Smooth muscle cell (in vitro differentiated cells): ENCODE measurements at regions not wholly inside any gene's neighbourhood (a gene's known extent, or its start where the extent isn't known, plus 50 kb on each side); places are given as distances from the start of the nearest gene placed in this dataset.
A peak's percentile ranks its signal among the peaks of the same experiment; 100 is the strongest.

Source experiments
- DNase-seq: peaks from one replicate; lab custom pipeline; 2025; ENCODE audit not compliant: unreplicated experiment; lab: John Stamatoyannopoulos, UW
- H2AFZ ChIP-seq: fragments of 200-600 bp; sonication (generic); 2 replicates; pipeline ENCODE4 v1.6.0; 2016; ENCODE audit warnings: antibody characterized with exemption, low read depth, mild to moderate bottlenecking
- H3F3A ChIP-seq: fragments of 200-600 bp; sonication (generic); 2 replicates; pipeline ENCODE4 v1.6.0; 2017; ENCODE audit warnings: antibody characterized with exemption, low read depth
- H3K27ac ChIP-seq: fragments of 200-600 bp; sonication (generic); 2 replicates; pipeline ENCODE4 v1.5.1; 2016; ENCODE audit warnings: low read depth, mild to moderate bottlenecking
- H3K27me3 ChIP-seq: fragments of 200-600 bp; sonication (generic); 2 replicates; pipeline ENCODE4 v1.6.1; 2016; ENCODE audit warnings: low read depth, mild to moderate bottlenecking
- H3K36me3 ChIP-seq: fragments of 200-600 bp; sonication (generic); 2 replicates; pipeline ENCODE4 v1.5.1; 2016; ENCODE audit warnings: low read depth
- H3K4me1 ChIP-seq: fragments of 200-600 bp; sonication (generic); 2 replicates; pipeline ENCODE4 v1.5.1; 2016; ENCODE audit warnings: low read depth
- H3K4me2 ChIP-seq: fragments of 200-600 bp; sonication (generic); 2 replicates; pipeline ENCODE4 v1.6.0; 2016; ENCODE audit warnings: mild to moderate bottlenecking
- H3K4me3 ChIP-seq: fragments of 200-600 bp; sonication (generic); 2 replicates; pipeline ENCODE4 v1.5.1; 2016; ENCODE audit warnings: mild to moderate bottlenecking
- H3K79me2 ChIP-seq: fragments of 200-600 bp; sonication (generic); 2 replicates; pipeline ENCODE4 v1.6.0; 2016; ENCODE audit warnings: low read depth, mild to moderate bottlenecking
- H3K9ac ChIP-seq: fragments of 200-600 bp; sonication (generic); 2 replicates; pipeline ENCODE4 v1.6.0; 2016; ENCODE audit warnings: low read depth
- H3K9me3 ChIP-seq: fragments of 200-600 bp; sonication (generic); replicated peaks from 2 replicates; pipeline ENCODE4 v1.5.1; 2016; ENCODE audit warnings: low read depth
- H4K20me1 ChIP-seq: fragments of 200-600 bp; sonication (generic); 2 replicates; pipeline ENCODE4 v1.6.0; 2016; ENCODE audit warnings: low read depth
- CTCF ChIP-seq: fragments of 200-600 bp; sonication (generic); IDR thresholded peaks from 2 replicates; pipeline ENCODE4 v1.5.1; 2017; ENCODE audit warnings: borderline replicate concordance, mild to moderate bottlenecking, antibody characterized with exemption; ENCODE audit not compliant: insufficient read depth, poor library complexity, severe bottlenecking
- WGBS: methylation state at CpG from one replicate; pipeline ENCODE4 v1.1.7; 2016; ENCODE audit warnings: low lambda C conversion rate; 5-methylcytosine and 5-hydroxymethylcytosine counted together

DNA sequence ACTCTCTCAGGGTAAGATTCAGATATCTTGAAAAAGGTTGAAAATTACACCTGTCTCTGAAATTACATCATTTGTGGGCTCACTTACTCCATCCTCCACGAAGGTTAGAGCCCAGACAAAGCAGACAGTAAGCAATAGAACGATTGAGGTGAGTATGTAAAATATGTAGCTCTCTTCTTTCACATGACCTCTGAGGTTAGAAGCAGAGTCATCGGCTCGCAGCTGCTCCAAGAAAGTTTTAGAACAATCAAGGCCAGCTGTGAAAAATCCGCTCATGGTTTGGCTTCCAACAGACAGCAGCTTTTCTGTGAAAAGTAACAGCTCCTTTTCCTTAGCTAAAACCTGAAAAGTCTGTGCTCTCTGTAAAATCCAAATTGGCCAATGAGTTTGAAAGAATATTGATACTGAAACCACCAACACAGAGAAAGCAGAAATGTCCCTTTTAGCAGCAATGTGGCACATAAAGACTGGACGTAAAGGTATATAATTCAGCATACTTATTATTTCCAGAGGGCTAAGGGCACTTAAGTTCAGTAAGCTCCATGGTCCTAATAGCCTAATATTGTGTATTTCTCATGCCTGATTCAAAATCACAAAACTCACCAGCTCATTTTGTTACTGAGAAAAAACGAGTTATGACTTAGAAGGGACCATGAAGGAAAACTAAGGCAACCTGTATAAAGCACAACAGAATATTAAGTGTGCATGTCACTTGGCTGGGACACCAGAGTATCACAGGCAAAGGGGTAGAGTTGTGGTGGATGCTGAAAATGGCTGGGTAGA, 78.2 kb downstream of the FAM76B start:
- Histone ChIP-seq H3F3A (peaks cover 8% of the 10 kb centered on the region), H3K27me3 (no peaks in the 10 kb centered on the region), H3K9me3 (no peaks in the 10 kb centered on the region), H3K79me2 (no peaks in the 10 kb centered on the region), H3K36me3 (no peaks in the 10 kb centered on the region), H3K4me3 (no peak overlapping the region), H3K4me1 (peaks cover 17% of the 10 kb centered on the region), H3K9ac (no peak overlapping the region), H3K27ac (peak overlapping the region; percentile 30), H4K20me1 (no peaks in the 10 kb centered on the region), H3K4me2 (no peak overlapping the region), H2AFZ (no peak overlapping the region)
- DNase-seq: no peak
- no peak for TF ChIP-seq CTCF
- WGBS: 58% methylated on average over 7 of the region's 7 CpGs

DNA sequence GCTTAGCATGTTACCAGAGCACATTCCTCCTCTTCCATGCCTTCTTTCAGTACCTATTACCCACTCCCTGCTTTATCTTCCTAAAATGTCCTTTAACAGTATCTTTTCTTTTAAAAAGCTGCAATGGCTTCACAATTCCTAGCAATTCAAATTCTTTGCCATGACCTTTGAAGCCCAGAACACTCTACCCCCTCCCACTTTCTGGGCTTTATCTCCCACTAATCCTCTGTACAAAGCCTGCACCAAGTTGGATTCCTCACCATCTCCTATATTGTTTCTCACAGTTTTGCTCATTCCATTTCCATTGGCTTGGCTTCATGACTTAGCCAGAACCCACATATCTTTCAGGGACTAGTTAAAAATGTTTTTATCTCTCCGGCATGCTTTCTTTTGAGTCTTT, 80.9 kb downstream of the FAM76B start:
- H3K4me3 ChIP-seq: no peak overlapping the region
- H3K36me3 ChIP-seq: no peaks in the 10 kb centered on the region
- no peaks in the 10 kb centered on the region for H3K27me3 ChIP-seq
- no peak for DNase-seq
- H3K4me2 ChIP-seq: no peak overlapping the region
- no peak overlapping the region for H3K27ac ChIP-seq
- H3K79me2 ChIP-seq: no peaks in the 10 kb centered on the region
- H3K4me1 ChIP-seq: peaks cover 25% of the 10 kb centered on the region
- no peaks in the 10 kb centered on the region for H4K20me1 ChIP-seq
- H3K9me3 ChIP-seq: no peaks in the 10 kb centered on the region
- H3F3A ChIP-seq: no peaks in the 10 kb centered on the region
- no peak overlapping the region for H3K9ac ChIP-seq
- TF ChIP-seq CTCF: no peak
- no peak overlapping the region for H2AFZ ChIP-seq
- WGBS: 80% methylated on average over 1 of the region's 1 CpG

- no peaks in the 10 kb centered on the region for H4K20me1 ChIP-seq
- no peak overlapping the region for H3K9ac ChIP-seq
- no peaks in the 10 kb centered on the region for H3K36me3 ChIP-seq
- H3K27ac ChIP-seq: peak overlapping the region; percentile 36
- 47% methylated on average over 7 of the region's 7 CpGs for WGBS
- no peaks in the 10 kb centered on the region for H3K27me3 ChIP-seq
- no peaks in the 10 kb centered on the region for H3K79me2 ChIP-seq
- H3K9me3 ChIP-seq: no peaks in the 10 kb centered on the region
- peak overlapping the region; percentile 46 for H3K4me2 ChIP-seq
- H2AFZ ChIP-seq: peak overlapping the region; percentile 32
- peaks cover 36% of the 10 kb centered on the region for H3K4me1 ChIP-seq
- no peak for DNase-seq
- TF ChIP-seq CTCF: no peak
- no peak overlapping the region for H3K4me3 ChIP-seq
- H3F3A ChIP-seq: peaks cover 9% of the 10 kb centered on the region
Observed at GRCh38 chr11:95706974-95707387, 82.6 kb downstream of the FAM76B start.
